GM21515 (cell line): ENCODE measurements at regions not wholly inside any gene's neighbourhood (a gene's known extent, or its start where the extent isn't known, plus 50 kb on each side); places are given as distances from the start of the nearest gene placed in this dataset.
"Not testable (repeated sequence)": the region's sequence is repeated elsewhere in the genome, so short reads cannot be mapped to it uniquely, and the experiment has no call there.

Experiments
- ATAC-seq: cut with Tn5 transposase; IDR thresholded peaks from one replicate; pipeline ENCODE4 v1.9.1; 2021; ENCODE audit not compliant: unreplicated experiment

DNA sequence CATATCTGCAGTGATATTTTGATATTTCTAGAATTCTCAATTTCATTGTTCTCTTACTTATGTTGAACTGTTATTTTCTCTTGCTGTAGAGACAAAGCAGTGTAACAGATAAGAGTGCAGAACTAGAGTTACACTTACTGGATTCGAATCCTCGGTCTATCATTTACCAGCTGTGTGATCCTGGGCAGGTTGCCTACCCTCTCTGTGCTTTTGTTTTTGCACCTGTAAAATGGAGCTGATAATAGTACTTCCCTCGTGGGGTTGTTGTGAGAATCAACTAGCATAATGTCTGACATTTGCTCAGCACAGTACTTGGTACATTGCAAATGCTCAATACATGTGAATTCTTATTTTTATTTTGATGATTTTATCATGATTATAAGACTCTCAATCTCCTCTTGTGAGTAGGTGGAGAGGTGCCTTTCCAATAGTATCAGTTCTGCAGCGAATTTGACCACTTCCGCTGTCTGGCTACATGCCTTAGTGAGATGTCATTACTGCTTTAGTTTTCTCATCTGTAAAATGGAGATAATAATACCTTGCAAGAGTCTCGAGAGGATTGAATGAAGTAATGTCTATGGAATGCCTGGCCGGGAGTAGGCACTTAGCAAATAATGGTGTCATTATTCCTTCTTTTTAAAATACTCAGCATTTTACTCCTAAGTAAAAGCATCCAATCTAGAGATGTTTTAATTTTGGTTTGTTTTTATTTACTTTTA lies 312.2 kb upstream of the MAF start:
- ATAC-seq: no peak

DNA sequence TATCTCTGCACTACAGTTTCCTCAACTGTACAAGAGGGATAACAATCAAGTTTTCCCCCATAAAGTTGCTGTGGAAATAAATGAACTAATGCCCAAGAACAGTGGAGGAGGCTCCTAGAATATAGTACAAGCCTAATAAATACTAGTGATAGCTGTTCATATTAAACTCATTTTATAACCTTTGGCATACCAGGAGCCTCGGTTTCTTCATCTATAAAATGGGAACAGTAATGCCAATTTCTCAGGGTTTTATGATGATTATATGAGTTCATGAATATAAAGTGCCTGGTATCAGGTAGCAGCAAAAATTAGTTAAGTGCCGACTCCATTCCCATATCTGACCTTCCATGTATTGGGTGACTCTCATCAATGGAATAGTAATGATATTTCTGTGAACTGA lies 311.1 kb upstream of the MAF start:
- ATAC-seq: no peak

DNA sequence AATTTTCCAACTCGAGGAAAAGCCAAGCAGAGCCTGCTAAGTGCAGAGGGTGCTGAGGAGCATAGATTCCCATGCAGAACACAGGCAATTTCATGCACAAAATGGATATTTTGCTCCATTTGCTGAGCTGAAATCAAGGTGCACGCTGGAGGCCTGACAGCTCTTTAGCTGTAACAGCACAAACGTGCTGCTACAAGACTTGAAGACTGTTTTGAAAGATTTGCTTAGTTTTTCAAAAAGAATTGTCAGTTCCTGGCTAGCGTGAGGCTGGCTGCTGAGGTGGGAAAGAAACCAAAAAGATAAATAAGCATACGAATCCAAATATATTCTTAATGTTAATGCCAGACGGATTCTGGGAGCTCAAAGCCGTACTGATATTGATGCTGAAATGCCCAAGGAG lies 309.0 kb upstream of the MAF start:
- ATAC-seq: no peak

DNA sequence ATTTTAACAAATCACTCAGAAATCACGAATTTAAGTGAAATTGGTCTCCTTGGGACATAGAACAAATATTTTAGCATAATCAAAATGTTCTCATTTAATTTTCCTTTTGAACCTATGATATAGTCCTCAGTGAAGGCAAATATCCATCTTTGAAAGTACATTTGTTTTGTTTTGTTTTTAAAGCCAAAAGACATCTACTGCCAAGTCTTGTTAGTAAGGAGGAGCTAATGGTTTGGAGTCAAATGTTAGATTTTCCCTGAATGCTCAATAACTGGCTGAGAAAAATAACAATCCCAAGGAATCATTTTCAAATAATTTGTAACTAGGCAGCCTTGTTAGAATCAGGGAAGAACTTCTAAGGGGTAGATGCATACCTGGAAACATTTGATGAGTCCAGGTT lies 302.9 kb upstream of the MAF start:
- ATAC-seq: no peak

DNA sequence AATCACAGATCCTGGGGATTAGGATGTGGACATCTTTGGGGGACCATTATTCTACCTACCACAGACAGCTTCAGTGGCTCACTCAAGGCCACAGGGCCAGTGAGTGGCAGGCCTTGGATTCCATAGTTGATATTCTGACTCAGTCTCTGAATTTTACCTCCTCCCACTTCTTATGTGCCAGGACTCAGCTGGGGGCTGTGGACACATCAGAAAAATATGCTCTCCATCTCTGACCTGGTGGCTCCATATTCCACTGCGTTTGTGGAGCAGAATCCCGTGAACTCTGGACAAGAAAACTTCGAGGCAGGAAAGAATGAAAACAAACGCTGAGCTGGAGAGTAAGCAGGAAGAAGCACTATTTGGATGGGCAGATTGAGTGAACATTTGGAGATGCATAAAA lies 301.8 kb upstream of the MAF start:
- ATAC-seq: no peak

DNA sequence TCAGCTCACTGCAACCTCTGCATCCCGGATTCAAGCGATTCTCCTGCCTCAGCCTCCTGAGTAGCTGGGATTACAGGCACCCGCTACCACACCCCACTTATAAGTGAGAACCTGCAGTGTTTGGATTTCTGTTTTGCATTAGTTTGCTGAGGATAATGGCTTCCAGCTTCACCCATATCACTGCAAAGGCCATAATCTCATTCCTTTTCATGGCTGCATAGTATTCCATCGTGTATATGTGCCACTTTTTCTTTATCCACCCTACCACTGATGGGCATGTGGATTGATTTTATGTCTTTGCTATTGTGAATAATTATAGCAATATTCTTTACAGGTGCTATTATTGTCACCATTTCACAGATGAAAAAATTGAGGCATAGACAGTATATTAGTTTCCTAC lies 301.0 kb upstream of the MAF start:
- ATAC-seq: no peak

DNA sequence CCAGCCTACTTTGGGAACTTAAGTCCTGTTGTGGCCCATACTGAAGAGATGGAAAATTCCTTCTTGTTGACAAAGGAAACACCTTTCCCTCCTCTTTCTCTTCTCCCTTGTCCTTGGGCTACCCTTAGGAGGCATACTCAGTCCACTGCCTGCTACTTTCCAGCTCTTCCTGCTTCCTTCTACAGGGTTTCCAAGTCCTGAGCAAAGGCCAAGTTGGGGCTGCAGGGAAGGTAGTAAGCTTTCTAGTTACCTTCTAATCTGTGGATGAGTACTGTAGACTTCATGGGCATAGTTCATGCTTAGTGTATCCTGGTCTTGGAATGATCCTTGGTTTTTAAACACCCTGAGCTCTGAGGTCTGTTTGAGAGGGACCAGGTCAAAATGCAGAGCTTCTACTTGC lies 299.2 kb upstream of the MAF start:
- ATAC-seq: no peak

DNA sequence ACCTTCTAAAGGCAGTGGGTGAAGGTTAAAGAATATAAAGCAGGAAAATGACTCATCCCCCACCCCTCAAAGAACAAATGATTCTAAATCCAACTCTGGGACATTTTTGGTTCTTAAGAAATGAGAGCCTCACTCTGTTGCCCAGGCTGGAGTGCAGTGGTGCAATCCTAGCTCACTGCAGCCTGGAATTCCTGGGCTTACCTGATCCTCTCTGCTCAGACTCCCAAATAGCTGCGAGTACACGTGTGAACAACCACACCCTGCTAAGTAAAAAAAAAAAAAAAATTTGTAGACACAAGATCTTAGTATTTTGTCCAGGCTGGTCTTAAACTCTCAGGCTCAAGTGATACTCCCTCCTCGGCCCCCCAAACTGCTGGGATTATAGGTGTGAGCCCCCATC lies 298.8 kb upstream of the MAF start:
- no peak for ATAC-seq

DNA sequence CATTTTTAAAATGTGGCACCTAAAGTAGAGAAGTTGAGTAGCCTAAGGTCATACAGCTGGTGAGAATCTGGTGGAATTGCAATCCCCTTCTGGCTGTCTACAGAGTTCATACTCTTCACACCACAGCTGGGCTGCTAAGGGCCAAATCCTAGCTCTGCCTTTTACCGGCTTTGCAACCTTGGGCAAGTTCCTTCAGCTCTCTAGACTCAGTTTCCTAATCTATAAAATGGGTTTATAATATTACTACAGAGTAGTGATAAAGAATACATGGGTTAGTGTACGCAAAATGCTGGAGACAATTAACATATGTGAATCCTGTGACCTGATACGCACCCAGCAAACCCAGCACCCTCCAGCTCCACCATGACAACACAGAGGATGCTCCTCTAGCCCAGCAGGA lies 298.2 kb upstream of the MAF start:
- no peak for ATAC-seq

DNA sequence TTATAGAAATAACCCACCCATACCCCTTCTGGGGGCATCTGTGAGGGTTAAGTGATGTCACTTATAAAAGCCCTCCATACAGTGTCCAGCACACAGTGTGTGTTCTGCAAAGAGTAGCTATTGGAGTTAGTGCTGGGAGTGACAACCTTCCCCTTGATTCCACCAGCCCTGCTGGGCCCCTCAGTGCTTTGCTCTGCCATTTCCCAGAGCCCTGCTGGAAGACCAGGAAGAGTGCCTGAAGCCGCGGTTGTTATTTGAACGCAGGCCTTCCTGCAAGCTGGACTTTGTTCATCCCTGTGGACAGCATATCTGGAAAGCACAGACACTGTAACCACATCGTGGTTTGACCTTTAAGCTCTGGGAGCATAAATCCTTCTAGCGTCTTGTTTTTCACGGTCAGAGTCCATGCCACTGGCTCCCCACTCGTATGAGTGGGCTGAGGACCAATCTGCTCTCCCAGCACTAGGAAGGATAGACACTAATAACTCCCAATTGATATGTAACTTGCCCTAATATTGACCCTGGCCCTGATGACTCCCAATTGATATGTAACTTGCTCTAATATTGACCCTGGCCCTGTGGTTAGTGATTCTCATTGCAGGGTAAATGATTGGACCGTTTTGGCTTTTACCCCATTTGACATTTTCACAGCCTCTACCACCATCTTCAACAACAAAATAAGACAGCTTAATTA lies 297.1 kb upstream of the MAF start:
- ATAC-seq: no peak

DNA sequence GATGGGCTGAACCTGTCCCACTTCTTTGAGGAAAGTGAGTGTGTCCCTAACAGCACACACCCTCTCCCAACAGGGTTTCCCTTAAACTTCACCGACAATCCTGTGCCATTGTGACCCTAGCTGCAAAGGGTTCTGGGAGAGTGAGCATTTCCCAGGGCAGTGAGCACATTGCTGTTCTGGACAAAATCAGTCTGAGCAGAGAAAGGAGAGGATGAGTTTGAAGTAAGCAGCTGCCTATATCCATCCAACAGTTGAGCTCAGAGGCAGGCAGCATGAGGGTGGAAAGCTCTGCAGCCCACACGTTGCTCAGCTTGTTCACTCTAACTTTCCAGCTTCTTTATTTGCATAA lies 296.5 kb upstream of the MAF start:
- ATAC-seq: no peak

DNA sequence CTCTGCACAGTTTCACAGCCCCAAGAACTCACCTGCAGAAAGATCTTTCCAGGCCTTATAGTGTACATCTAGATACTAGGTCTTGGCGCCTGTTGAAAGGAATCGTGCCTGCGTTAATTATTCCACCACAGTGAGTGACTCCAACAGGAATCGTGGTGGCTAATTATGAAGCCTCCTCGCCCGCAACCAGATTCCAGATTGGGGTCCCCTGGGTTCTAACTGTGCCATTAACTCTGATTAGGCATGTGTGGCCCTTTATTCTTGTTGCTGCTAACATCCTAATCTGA lies 295.3 kb upstream of the MAF start:
- no peak for ATAC-seq

DNA sequence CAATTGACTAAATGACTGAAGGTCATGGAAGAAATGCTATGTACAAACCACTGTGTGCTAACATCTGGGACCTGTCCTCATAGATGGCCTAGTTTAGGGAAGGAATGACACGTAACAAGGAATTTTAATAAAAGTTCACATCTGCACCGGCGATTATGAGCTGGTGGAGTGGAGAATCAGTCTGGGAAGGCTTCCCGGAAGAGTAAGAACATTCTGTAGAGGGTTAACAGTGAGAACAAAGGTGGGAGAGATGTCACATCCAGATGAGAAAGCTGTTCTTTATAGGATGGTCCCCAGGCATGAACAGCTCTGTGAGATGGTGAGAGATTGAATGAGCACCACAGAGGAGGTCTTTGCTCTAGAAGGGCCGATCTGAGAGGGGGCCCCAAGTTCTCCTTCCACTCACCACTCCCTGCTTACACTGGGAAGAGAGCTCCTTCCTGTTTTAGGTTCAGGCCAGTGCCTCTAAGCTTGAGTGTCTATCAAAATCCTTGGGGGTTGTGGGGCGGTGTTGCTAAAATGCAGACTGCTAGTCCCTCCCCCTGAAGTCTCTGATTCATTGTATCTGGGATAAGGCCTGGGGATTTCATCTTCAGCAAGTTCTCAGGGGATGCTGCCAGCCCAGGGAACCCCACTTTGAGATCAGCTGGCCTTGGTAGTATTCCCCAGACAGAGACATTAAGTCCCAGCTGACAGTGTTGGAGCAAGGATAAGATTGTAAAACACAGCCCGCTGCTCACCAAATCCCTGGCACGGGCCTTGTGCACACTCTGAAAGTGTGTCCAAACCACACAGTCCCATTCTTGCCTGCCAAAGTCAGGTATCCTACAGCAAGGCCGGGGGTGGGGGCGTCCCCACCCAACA lies 294.7 kb upstream of the MAF start:
- no peak for ATAC-seq

DNA sequence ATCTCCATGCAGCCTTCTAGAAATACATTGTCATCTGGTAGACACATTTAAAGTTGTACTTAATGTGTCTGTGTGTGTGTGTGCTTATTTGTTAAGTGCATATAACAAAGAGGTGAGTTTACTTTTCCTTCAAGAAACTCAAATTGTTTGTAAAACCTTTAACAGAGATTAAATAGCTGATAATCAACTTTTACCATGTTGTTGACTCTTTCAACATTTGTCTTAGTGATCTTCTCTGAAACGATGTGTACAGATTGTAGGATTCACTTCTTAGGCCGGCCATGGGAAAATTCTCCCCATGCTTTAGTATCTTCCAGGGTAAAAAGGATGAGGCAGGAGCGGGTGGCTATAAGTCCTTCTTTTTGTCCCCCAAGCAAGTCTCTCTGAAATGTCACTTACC lies 292.9 kb upstream of the MAF start:
- no peak for ATAC-seq

DNA sequence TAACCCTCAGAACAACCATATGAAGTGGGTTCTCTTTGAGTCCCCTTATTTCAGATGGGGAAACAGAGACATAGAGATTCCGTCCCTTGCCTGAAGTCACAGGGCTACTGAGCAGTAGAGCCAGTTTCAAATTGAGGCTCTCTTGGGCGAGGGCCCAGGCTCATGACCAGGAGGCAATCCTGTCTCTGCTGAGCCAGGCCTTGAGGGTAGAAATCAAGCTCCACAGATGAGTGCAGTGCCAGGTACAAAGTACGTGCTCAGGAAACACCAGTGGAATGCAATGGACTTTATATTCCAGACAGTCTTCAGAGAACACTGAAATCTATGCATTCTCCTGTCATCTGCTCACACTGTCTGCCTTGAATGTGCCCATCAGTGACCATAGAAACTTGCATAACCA lies 291.7 kb upstream of the MAF start:
- no peak for ATAC-seq

DNA sequence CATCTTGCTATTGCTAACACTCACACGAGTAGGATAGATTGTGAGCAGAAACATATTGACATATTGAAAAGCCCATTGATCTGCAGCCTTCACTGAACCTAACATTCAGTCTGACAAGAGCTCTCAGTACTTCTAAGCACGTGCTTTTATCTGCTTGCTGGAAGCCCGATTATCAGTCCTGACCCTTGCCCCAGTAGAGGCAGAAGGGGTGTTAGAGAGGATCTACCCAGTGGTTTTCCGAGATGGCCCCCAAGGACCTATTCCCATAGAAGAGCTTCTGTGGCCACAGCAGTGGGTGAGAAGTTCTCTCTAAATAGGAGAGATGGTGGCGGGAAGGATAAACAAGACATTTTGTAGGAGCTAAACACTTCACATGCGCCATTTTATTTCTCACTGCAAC lies 290.9 kb upstream of the MAF start:
- no peak for ATAC-seq

DNA sequence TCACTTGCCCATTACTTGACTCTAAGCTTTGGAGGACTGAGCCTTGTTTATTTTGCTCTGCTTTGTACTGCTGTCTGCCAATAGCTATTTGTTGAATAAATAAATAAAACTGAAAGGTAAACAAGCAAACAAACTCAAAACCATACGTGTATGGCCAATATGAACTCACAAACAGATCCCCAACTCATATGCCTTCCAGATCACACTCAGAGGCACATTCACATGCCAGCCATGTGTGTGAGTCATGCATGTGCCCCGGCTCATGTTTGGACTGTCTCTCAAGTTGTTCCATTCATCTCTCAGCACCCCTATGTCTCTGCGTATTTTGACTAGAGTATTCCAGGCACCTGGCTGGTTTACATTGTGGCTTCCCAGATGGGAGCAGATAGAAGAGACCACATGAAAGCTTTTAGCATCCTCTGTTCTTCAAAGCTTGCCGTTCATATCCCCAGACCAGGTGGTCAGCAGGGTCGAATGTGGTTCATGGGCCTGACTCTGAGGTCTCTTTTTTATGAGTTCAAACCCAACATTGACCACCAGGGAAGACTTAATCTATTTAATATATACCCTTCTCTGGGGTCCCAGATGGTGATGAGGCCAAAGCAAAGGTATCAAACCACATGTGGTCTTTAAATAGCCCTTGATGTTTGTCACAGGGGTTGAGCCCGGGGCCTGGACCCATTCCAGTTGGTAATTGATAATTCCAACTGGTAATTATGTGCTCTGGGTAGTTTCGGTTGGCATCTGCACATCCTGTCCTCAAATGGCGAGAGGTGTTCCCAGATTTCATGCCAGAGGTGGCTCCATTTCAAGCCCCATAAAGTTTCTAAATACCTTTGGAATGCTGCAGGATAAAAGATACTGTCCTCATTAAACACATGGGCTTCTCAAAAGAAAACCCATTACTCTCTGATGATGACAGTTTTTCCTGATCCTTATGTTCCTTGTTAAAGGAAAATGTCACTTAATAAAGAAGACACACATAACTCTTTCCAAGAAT lies 287.3 kb upstream of the MAF start:
- no peak for ATAC-seq

DNA sequence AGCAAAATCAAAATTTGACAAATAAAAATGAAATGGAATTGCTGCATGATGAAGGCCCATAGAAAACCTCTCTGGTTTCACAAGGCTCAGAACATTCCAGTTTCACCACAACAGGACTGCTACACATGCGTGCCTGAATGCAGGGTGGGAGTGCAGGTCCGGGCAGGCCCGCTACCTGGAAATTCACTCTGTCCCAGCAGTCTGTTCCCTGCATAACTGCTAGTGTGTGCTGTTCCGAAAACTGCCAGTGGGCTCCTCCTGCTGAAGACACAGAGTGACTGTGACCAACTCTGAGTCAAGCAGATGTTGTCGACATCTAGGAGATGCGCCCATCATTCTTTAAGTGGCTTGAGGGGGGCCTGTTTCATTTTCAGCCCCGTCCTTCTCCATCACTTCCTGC lies 284.8 kb upstream of the MAF start:
- no peak for ATAC-seq

DNA sequence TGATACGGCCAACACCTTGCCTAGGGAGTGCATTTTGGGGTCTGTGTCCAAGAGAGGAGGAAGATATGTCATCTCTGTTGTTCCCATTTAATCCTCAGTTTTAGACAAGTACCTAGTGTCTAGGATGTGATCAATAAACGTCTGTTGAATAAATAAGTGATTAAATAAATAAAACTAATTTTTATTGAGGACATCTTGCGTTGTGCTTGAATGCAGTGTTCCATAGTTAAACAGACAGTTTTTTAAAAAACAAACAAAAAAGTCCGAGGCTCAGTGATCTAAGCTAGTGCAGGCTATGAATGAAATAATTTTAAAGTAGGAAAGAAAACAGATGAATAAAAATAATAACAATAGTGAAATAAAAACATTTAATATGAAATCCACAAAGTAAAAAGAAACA lies 283.0 kb upstream of the MAF start:
- no peak for ATAC-seq

DNA sequence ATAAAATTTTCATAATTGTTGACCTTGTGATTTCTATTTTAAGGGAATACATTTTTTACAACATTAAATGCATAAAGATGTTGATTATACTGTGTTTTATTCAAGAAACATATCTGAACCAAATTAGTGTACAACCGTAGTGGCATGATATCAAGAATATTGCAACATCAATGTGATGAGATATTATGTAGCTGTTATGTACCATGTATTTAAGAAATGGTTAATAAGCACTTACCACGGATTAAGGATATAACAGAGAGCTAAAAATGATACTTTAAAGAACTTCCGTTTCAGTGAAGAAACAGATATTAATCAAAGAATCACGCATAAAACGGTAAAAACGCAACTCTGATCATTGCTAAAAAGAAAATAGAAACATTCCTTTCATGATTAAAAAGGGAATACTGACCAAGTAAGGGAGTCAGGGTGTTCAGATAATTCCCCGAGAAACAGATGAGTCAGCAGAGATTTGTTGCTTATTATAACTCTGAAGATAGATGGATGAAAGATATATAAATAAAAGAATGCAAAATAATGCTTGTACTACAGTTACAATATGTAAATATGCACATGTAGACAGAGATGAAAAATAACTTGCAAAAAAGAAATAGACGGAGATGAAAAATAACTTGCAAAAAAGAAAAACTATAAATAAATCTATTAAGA lies 281.9 kb upstream of the MAF start:
- ATAC-seq: no peak

DNA sequence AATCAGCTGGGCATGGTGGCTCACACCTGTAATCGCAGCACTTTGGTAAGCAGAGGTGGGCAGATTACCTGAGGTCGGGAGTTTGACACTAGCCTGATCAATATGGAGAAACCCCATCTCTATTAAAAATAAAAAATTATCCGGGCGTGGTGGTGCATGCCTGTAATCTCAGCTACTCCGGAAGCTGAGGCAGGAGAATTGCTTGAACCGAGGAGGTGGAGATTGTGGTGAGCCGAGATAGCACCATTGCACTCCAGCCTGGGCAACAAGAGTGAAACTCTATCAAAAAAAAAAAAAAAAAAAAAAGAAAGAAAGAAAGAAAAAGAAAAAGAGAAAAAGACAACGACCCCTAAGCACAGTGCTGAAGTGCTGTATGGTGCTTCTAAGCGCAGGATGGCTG lies 280.6 kb upstream of the MAF start:
- ATAC-seq: not testable (repeated sequence)
